ENCODE measurements at regions not wholly inside any gene's neighbourhood (a gene's known extent, or its start where the extent isn't known, plus 50 kb on each side); places are given as distances from the start of the nearest gene placed in this dataset.

- Mint-ChIP-seq H3K9me3 (no peaks in the 10 kb centered on the region), H3K4me3 (no peak overlapping the region), H3K36me3 (ENCODE audit: low read depth) (no peaks in the 10 kb centered on the region), H3K27me3 (ENCODE audit: insufficient read depth, low read depth, poor library complexity) (peaks cover 11% of the 10 kb centered on the region), H3K4me1 (peaks cover 3% of the 10 kb centered on the region; the same call in 2 of the 3 replicates), H3K27ac (no peak overlapping the region)
- H3F3A ChIP-seq (replicated peaks; ENCODE audit: low read depth) = no peaks in the 10 kb centered on the region
- no peaks in the 10 kb centered on the region for H3K9me2 ChIP-seq (ENCODE audit: insufficient read depth)
- H2AFZ ChIP-seq = no peak overlapping the region
- no peaks in the 10 kb centered on the region for H3K79me2 ChIP-seq (replicated peaks; ENCODE audit: insufficient read depth)
- TF ChIP-seq CTCF (conservative IDR thresholded peaks at IDR 0.05; ENCODE audit: low read depth in 2 of 2) (no peak), ETS1 (IDR thresholded peaks at IDR 0.05) (no peak), STAT1 (IDR thresholded peaks at IDR 0.05; ENCODE audit: unreplicated experiment) (no peak), CREB1 (CRISPR knock-in tag; IDR thresholded peaks at IDR 0.05; ENCODE audit: low read depth) (no peak), NANOG (IDR thresholded peaks at IDR 0.05; ENCODE audit: borderline replicate concordance) (no peak), REST (IDR thresholded peaks at IDR 0.05; ENCODE audit: unreplicated experiment) (no peak), POLR2AphosphoS5 (IDR thresholded peaks at IDR 0.05; ENCODE audit: low read depth) (no peak), ZNF114 (CRISPR knock-in tag; IDR thresholded peaks at IDR 0.05) (no peak), EZH2 (IDR thresholded peaks at IDR 0.05; ENCODE audit: low read depth, unreplicated experiment) (no peak), JUNB (IDR thresholded peaks at IDR 0.05; ENCODE audit: unreplicated experiment) (no peak)
- TF ChIP-seq, protein P1, sequence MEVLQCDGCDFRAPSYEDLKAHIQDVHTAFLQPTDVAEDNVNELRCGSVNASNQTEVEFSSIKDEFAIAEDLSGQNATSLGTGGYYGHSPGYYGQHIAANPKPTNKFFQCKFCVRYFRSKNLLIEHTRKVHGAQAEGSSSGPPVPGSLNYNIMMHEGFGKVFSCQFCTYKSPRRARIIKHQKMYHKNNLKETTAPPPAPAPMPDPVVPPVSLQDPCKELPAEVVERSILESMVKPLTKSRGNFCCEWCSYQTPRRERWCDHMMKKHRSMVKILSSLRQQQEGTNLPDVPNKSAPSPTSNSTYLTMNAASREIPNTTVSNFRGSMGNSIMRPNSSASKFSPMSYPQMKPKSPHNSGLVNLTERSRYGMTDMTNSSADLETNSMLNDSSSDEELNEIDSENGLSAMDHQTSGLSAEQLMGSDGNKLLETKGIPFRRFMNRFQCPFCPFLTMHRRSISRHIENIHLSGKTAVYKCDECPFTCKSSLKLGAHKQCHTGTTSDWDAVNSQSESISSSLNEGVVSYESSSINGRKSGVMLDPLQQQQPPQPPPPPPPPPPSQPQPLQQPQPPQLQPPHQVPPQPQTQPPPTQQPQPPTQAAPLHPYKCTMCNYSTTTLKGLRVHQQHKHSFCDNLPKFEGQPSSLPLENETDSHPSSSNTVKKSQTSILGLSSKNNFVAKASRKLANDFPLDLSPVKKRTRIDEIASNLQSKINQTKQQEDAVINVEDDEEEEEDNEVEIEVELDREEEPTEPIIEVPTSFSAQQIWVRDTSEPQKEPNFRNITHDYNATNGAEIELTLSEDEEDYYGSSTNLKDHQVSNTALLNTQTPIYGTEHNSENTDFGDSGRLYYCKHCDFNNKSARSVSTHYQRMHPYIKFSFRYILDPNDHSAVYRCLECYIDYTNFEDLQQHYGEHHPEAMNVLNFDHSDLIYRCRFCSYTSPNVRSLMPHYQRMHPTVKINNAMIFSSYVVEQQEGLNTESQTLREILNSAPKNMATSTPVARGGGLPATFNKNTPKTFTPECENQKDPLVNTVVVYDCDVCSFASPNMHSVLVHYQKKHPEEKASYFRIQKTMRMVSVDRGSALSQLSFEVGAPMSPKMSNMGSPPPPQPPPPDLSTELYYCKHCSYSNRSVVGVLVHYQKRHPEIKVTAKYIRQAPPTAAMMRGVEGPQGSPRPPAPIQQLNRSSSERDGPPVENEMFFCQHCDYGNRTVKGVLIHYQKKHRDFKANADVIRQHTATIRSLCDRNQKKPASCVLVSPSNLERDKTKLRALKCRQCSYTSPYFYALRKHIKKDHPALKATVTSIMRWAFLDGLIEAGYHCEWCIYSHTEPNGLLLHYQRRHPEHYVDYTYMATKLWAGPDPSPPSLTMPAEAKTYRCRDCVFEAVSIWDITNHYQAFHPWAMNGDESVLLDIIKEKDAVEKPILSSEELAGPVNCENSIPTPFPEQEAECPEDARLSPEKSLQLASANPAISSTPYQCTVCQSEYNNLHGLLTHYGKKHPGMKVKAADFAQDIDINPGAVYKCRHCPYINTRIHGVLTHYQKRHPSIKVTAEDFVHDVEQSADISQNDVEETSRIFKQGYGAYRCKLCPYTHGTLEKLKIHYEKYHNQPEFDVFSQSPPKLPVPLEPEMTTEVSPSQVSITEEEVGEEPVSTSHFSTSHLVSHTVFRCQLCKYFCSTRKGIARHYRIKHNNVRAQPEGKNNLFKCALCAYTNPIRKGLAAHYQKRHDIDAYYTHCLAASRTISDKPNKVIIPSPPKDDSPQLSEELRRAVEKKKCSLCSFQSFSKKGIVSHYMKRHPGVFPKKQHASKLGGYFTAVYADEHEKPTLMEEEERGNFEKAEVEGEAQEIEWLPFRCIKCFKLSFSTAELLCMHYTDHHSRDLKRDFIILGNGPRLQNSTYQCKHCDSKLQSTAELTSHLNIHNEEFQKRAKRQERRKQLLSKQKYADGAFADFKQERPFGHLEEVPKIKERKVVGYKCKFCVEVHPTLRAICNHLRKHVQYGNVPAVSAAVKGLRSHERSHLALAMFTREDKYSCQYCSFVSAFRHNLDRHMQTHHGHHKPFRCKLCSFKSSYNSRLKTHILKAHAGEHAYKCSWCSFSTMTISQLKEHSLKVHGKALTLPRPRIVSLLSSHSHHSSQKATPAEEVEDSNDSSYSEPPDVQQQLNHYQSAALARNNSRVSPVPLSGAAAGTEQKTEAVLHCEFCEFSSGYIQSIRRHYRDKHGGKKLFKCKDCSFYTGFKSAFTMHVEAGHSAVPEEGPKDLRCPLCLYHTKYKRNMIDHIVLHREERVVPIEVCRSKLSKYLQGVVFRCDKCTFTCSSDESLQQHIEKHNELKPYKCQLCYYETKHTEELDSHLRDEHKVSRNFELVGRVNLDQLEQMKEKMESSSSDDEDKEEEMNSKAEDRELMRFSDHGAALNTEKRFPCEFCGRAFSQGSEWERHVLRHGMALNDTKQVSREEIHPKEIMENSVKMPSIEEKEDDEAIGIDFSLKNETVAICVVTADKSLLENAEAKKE (CRISPR knock-in tag; IDR thresholded peaks at IDR 0.05) = no peak
- ATAC-seq (no peak), DNase-seq (ENCODE audit: low spot score) (no peak)
- H4K20me1 ChIP-seq (replicated peaks; ENCODE audit: insufficient read depth) = no peaks in the 10 kb centered on the region
- no peak overlapping the region for H3K27ac ChIP-seq (ENCODE audit: low read depth)
- no peaks in the 10 kb centered on the region for H3K27me3 ChIP-seq (ENCODE audit: insufficient read depth)
- H3K4me3 ChIP-seq = no peak overlapping the region
- no peak overlapping the region for H3K4me2 ChIP-seq
- no peaks in the 10 kb centered on the region for H3K36me3 ChIP-seq (ENCODE audit: insufficient read depth)
- no peaks in the 10 kb centered on the region for H3K4me1 ChIP-seq (ENCODE audit: insufficient read depth)
Observed at GRCh38 chr1:22359427-22359826, 92.2 kb upstream of the ZBTB40 start.
